HG03175 (cell line): ENCODE measurements at regions not wholly inside any gene's neighbourhood (a gene's known extent, or its start where the extent isn't known, plus 50 kb on each side); places are given as distances from the start of the nearest gene placed in this dataset.

Experiments
- ATAC-seq: cut with Tn5 transposase; IDR thresholded peaks from one replicate; pipeline ENCODE4 v1.9.1; 2021; ENCODE audit warnings: mild to moderate bottlenecking, moderate library complexity; ENCODE audit not compliant: unreplicated experiment

- no peak for ATAC-seq
Measured at GRCh38 chr13:105445796-105446195, 1089.7 kb downstream of the EFNB2 start.

- no peak for ATAC-seq
Measured at GRCh38 chr13:105442949-105443699, 1092.3 kb downstream of the EFNB2 start.

- ATAC-seq = no peak
Measured at GRCh38 chr13:105442040-105442439, 1093.4 kb downstream of the EFNB2 start.

- ATAC-seq = no peak
Measured at GRCh38 chr13:105441051-105441750, 1094.3 kb downstream of the EFNB2 start.

- ATAC-seq = no peak
Measured at GRCh38 chr13:105436943-105437342, 1098.5 kb downstream of the EFNB2 start.

GRCh38 chr13:105432438-105432837 lies 1103.0 kb downstream of the EFNB2 start:
- no peak for ATAC-seq

- no peak for ATAC-seq
Measured at GRCh38 chr13:105428811-105429210, 1106.7 kb downstream of the EFNB2 start.

- no peak for ATAC-seq
Measured at GRCh38 chr13:105426441-105426840, 1109.0 kb downstream of the EFNB2 start.

GRCh38 chr13:105414639-105415038 lies 1120.8 kb downstream of the EFNB2 start:
- ATAC-seq = no peak

GRCh38 chr13:105412171-105412570 lies 1123.3 kb downstream of the EFNB2 start:
- no peak for ATAC-seq

GRCh38 chr13:105410602-105411001 lies 1124.9 kb downstream of the EFNB2 start:
- ATAC-seq = no peak

GRCh38 chr13:105406551-105406950 lies 1128.9 kb downstream of the EFNB2 start:
- ATAC-seq = no peak

- no peak for ATAC-seq
Measured at GRCh38 chr13:105403086-105403485, 1132.4 kb downstream of the EFNB2 start.

- ATAC-seq = no peak
Measured at GRCh38 chr13:105395041-105395440, 1140.4 kb downstream of the EFNB2 start.

- no peak for ATAC-seq
Measured at GRCh38 chr13:105389373-105389772, 1146.1 kb downstream of the EFNB2 start.

GRCh38 chr13:105377452-105377851 lies 1158.0 kb downstream of the EFNB2 start:
- no peak for ATAC-seq

GRCh38 chr13:105370011-105370650 lies 1165.3 kb downstream of the EFNB2 start:
- no peak for ATAC-seq

GRCh38 chr13:105368781-105369180 lies 1166.7 kb downstream of the EFNB2 start:
- ATAC-seq = no peak

GRCh38 chr13:105365831-105366230 lies 1169.6 kb downstream of the EFNB2 start:
- no peak for ATAC-seq

- ATAC-seq = no peak
Measured at GRCh38 chr13:105365021-105365550, 1170.4 kb downstream of the EFNB2 start.

GRCh38 chr13:105364191-105364590 lies 1171.3 kb downstream of the EFNB2 start:
- ATAC-seq = no peak
